H9 (cell line): ENCODE measurements at regions not wholly inside any gene's neighbourhood (a gene's known extent, or its start where the extent isn't known, plus 50 kb on each side); places are given as distances from the start of the nearest gene placed in this dataset.

Source experiments
- DNase-seq: peaks from one replicate; pipeline ENCODE4 v3.0.0-alpha.2; 2017
- H2AFZ ChIP-seq: one replicate; pipeline ENCODE4 v1.6.1; 2013; ENCODE audit warnings: mild to moderate bottlenecking, low read length, control low read depth, moderate library complexity
- H2AK5ac ChIP-seq: 2 replicates; pipeline ENCODE4 v1.6.1; 2013; ENCODE audit warnings: low read length, control low read depth, mixed read lengths; ENCODE audit not compliant: insufficient read length
- H2BK120ac ChIP-seq: one replicate; pipeline ENCODE4 v1.6.1; 2013; ENCODE audit warnings: low read depth, mild to moderate bottlenecking, low read length, control low read depth, inconsistent platforms; ENCODE audit not compliant: poor library complexity, severe bottlenecking
- H2BK12ac ChIP-seq: 2 replicates; pipeline ENCODE4 v1.6.1; 2013; ENCODE audit warnings: low read length, control low read depth, mixed read lengths, low read depth; ENCODE audit not compliant: insufficient read length
- H2BK15ac ChIP-seq: 2 replicates; pipeline ENCODE4 v1.6.1; 2013; ENCODE audit warnings: low read depth, low read length, control low read depth
- H2BK20ac ChIP-seq: one replicate; pipeline ENCODE4 v1.6.1; 2013; ENCODE audit warnings: low read depth, mild to moderate bottlenecking, low read length, control low read depth, inconsistent platforms; ENCODE audit not compliant: poor library complexity, severe bottlenecking
- H2BK5ac ChIP-seq: 2 replicates; pipeline ENCODE4 v1.6.1; 2013; ENCODE audit warnings: low read length, control low read depth, mixed read lengths; ENCODE audit not compliant: insufficient read length
- H3K14ac ChIP-seq: 2 replicates; pipeline ENCODE4 v1.6.1; 2013; ENCODE audit warnings: low read length, control low read depth; ENCODE audit not compliant: insufficient read depth
- H3K18ac ChIP-seq: 2 replicates; pipeline ENCODE4 v1.6.1; 2013; ENCODE audit warnings: low read depth, mild to moderate bottlenecking, mixed read lengths, low read length, control low read depth; ENCODE audit not compliant: insufficient read length
- H3K23ac ChIP-seq: 2 replicates; pipeline ENCODE4 v1.6.1; 2013; ENCODE audit warnings: low read length, control low read depth, mixed read lengths, low read depth; ENCODE audit not compliant: insufficient read length
- H3K23me2 ChIP-seq: 2 replicates; pipeline ENCODE4 v1.6.1; 2013; ENCODE audit warnings: low read depth, mild to moderate bottlenecking, mixed read lengths, low read length, control low read depth; ENCODE audit not compliant: insufficient read length, poor library complexity, severe bottlenecking
- H3K27ac ChIP-seq: 2 replicates; pipeline ENCODE4 v1.5.1; 2013; ENCODE audit warnings: low read length, control low read depth, mixed read lengths, low read depth; ENCODE audit not compliant: insufficient read length
- H3K27me3 ChIP-seq: 2 replicates; pipeline ENCODE4 v1.6.1; 2013; ENCODE audit warnings: low read length, control low read depth, inconsistent platforms; ENCODE audit not compliant: insufficient read depth
- H3K4ac ChIP-seq: 2 replicates; pipeline ENCODE4 v1.6.1; 2013; ENCODE audit warnings: low read depth, mild to moderate bottlenecking, control low read depth, inconsistent platforms, low read length, moderate library complexity
- H3K4me1 ChIP-seq: 2 replicates; pipeline ENCODE4 v1.6.1; 2013; ENCODE audit warnings: low read length, control low read depth, inconsistent platforms; ENCODE audit not compliant: insufficient read depth
- H3K4me2 ChIP-seq: 2 replicates; pipeline ENCODE4 v1.6.1; 2013; ENCODE audit warnings: low read length, control low read depth, mixed read lengths; ENCODE audit not compliant: insufficient read length, insufficient read depth
- H3K56ac ChIP-seq: 2 replicates; pipeline ENCODE4 v1.6.1; 2013; ENCODE audit warnings: low read depth, mild to moderate bottlenecking, mixed read lengths, low read length, control low read depth; ENCODE audit not compliant: insufficient read length
- H3K79me1 ChIP-seq: 2 replicates; pipeline ENCODE4 v1.6.1; 2013; ENCODE audit warnings: low read depth, mild to moderate bottlenecking, moderate library complexity, low read length, control low read depth, inconsistent platforms; ENCODE audit not compliant: insufficient read depth, poor library complexity, severe bottlenecking
- H3K79me2 ChIP-seq: 2 replicates; pipeline ENCODE4 v1.6.1; 2013; ENCODE audit warnings: low read length, control low read depth, inconsistent platforms; ENCODE audit not compliant: insufficient read depth
- H3K9ac ChIP-seq: 2 replicates; pipeline ENCODE4 v1.6.1; 2013; ENCODE audit warnings: low read length, control low read depth, mixed read lengths; ENCODE audit not compliant: insufficient read length; ENCODE audit errors: extremely low read depth
- H3K9me3 ChIP-seq: one replicate; pipeline ENCODE4 v1.6.1; 2013; ENCODE audit warnings: low read depth, low read length, inconsistent platforms; ENCODE audit not compliant: control insufficient read depth
- H3T11ph ChIP-seq: one replicate; pipeline ENCODE4 v1.6.1; 2013; ENCODE audit warnings: mild to moderate bottlenecking, low read length, control low read depth, inconsistent platforms
- H4K20me1 ChIP-seq: one replicate; pipeline ENCODE4 v1.6.1; 2013; ENCODE audit not compliant: control insufficient read depth, insufficient read length, insufficient read depth
- H4K5ac ChIP-seq: 2 replicates; pipeline ENCODE4 v1.6.1; 2013; ENCODE audit warnings: low read depth, mild to moderate bottlenecking, mixed read lengths, low read length, control low read depth; ENCODE audit not compliant: insufficient read length
- H4K8ac ChIP-seq: replicated peaks from 2 replicates; pipeline ENCODE4 v1.6.1; 2013; ENCODE audit warnings: low read length, control low read depth, mixed read lengths, low read depth; ENCODE audit not compliant: insufficient read length
- H4K91ac ChIP-seq: 2 replicates; pipeline ENCODE4 v1.6.1; 2013; ENCODE audit warnings: low read depth, mild to moderate bottlenecking, moderate library complexity, mixed read lengths, low read length, control low read depth; ENCODE audit not compliant: insufficient read length
- H3K27ac Mint-ChIP-seq, 3 experiments: 2 replicates in 2 of 3; 3 replicates in 1 of 3; pipeline ENCODE4 v1.8.0; 2020 to 2021; ENCODE audit warnings: mixed read lengths in 3 of 3, mild to moderate bottlenecking in 1 of 3, moderate library complexity in 1 of 3
- H3K27me3 Mint-ChIP-seq: 2 replicates; pipeline ENCODE4 v1.8.0; 2021; ENCODE audit warnings: low read depth, mild to moderate bottlenecking, moderate library complexity, mixed read lengths
- H3K36me3 Mint-ChIP-seq, 3 experiments: 2 replicates in 2 of 3; 3 replicates in 1 of 3; pipeline ENCODE4 v1.8.0; 2020 to 2021; ENCODE audit warnings: low read depth in 3 of 3, mixed read lengths in 3 of 3; ENCODE audit not compliant: insufficient read depth in 1 of 3
- H3K4me1 Mint-ChIP-seq, 2 experiments: 2 replicates each; pipeline ENCODE4 v1.8.0; 2020; ENCODE audit warnings: mixed read lengths in 2 of 2
- H3K4me3 Mint-ChIP-seq, 2 experiments: 2 replicates in 1 of 2; 3 replicates in 1 of 2; pipeline ENCODE4 v1.8.0; 2020 to 2021; ENCODE audit warnings: mild to moderate bottlenecking in 2 of 2, mixed read lengths in 2 of 2, moderate library complexity in 1 of 2
- H3K9me3 Mint-ChIP-seq, 2 experiments: 2 replicates in 1 of 2; 3 replicates in 1 of 2; pipeline ENCODE4 v1.8.0; 2020; ENCODE audit warnings: mild to moderate bottlenecking in 2 of 2, mixed read lengths in 2 of 2, moderate library complexity in 1 of 2
- TF ChIP-seq, protein P1 (sequence below): fragments of 200-600 bp; sonication (generic); conservative IDR thresholded peaks from 3 replicates; pipeline ENCODE4 v1.8.0; 2021; ENCODE audit warnings: antibody characterized with exemption, mild to moderate bottlenecking

DNA sequence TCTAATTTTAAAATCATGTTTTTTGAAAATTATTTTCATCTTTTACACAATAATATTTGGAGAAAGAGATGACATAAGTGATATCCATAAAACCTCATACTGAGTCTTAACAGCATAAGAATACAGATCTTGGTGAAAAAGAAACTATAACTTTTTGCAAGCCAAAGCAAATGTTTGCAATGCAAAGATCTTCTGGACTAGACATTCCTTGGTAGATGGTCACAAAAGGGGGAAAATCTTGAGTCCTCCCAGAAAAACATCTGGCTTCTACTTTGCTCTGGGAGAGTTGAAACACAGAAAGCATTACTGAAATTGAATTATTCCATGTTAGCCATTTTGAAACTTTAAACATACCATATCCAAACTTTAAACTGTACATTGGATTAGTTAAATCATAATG, 308.2 kb downstream of the ANXA1 start:
- no peak overlapping the region for H2AFZ ChIP-seq
- no peak overlapping the region for H2BK15ac ChIP-seq
- no peaks in the 10 kb centered on the region for H3K27me3 Mint-ChIP-seq
- H2BK20ac ChIP-seq = no peak overlapping the region
- no peaks in the 10 kb centered on the region for H3K4me1 ChIP-seq
- no peak overlapping the region for H3K4ac ChIP-seq
- no peak overlapping the region for H3K4me3 Mint-ChIP-seq
- peaks cover 3% of the 10 kb centered on the region in 2 experiments; a peak in 1 of 4 replicates for H3K4me1 Mint-ChIP-seq
- no peaks in the 10 kb centered on the region for H3K9me3 ChIP-seq
- no peaks in the 10 kb centered on the region for H3K9me3 Mint-ChIP-seq
- H3K23me2 ChIP-seq = no peaks in the 10 kb centered on the region
- H3K79me2 ChIP-seq = no peaks in the 10 kb centered on the region
- TF ChIP-seq, protein P1, sequence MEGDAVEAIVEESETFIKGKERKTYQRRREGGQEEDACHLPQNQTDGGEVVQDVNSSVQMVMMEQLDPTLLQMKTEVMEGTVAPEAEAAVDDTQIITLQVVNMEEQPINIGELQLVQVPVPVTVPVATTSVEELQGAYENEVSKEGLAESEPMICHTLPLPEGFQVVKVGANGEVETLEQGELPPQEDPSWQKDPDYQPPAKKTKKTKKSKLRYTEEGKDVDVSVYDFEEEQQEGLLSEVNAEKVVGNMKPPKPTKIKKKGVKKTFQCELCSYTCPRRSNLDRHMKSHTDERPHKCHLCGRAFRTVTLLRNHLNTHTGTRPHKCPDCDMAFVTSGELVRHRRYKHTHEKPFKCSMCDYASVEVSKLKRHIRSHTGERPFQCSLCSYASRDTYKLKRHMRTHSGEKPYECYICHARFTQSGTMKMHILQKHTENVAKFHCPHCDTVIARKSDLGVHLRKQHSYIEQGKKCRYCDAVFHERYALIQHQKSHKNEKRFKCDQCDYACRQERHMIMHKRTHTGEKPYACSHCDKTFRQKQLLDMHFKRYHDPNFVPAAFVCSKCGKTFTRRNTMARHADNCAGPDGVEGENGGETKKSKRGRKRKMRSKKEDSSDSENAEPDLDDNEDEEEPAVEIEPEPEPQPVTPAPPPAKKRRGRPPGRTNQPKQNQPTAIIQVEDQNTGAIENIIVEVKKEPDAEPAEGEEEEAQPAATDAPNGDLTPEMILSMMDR = no peak
- H4K20me1 ChIP-seq = no peaks in the 10 kb centered on the region
- no peak overlapping the region for H3K4me2 ChIP-seq
- H2BK12ac ChIP-seq = no peak overlapping the region
- H3K18ac ChIP-seq = no peak overlapping the region
- no peak overlapping the region for H2AK5ac ChIP-seq
- H4K5ac ChIP-seq = no peak overlapping the region
- H3K14ac ChIP-seq = no peak overlapping the region
- H3K36me3 Mint-ChIP-seq = no peaks in the 10 kb centered on the region
- no peak overlapping the region for H2BK5ac ChIP-seq
- H4K8ac ChIP-seq = no peak overlapping the region
- H3K27me3 ChIP-seq = no peaks in the 10 kb centered on the region
- no peak overlapping the region for H3K27ac ChIP-seq
- no peak overlapping the region for H4K91ac ChIP-seq
- H3K9ac ChIP-seq = no peak overlapping the region
- no peak overlapping the region for H3T11ph ChIP-seq
- H3K56ac ChIP-seq = no peak overlapping the region
- no peak overlapping the region for H3K23ac ChIP-seq
- no peak overlapping the region for H3K27ac Mint-ChIP-seq
- no peak overlapping the region for H2BK120ac ChIP-seq
- no peak for DNase-seq
- no peaks in the 10 kb centered on the region for H3K79me1 ChIP-seq
